ENCODE measurements at regions not wholly inside any gene's neighbourhood (a gene's known extent, or its start where the extent isn't known, plus 50 kb on each side); places are given as distances from the start of the nearest gene placed in this dataset.

- dilution Hi-C loops (cut with MboI; ENCODE audit: extremely low pct_ligation_motif_present, low sequenced_read_pairs) (no loop called here), intact Hi-C loops (cut with micrococcal nuclease) (no loop called here)
- Histone ChIP-seq H3K9me1 (replicated peaks; ENCODE audit: control insufficient read depth, extremely low read depth, insufficient read depth, low read length) (no peaks in the 10 kb centered on the region), H2AFZ (ENCODE audit: low read depth, low read length) (no peak overlapping the region), H3K9me3 (replicated peaks; ENCODE audit: control insufficient read depth, insufficient read depth, low read length) (no peaks in the 10 kb centered on the region), H4K20me1 (replicated peaks; ENCODE audit: control insufficient read depth, extremely low read depth, insufficient read depth, low read length) (no peaks in the 10 kb centered on the region), H3K4me3 (replicated peaks in 1 of 3; ENCODE audit: insufficient read depth in 1 of 3, low read depth in 1 of 3, low read length in 3 of 3) (no peak overlapping the region), H3K36me3 (ENCODE audit: control insufficient read depth in 2 of 2, extremely low read depth in 1 of 2, insufficient read depth in 2 of 2, low read length in 2 of 2) (no peaks in the 10 kb centered on the region), H3K4me2 (ENCODE audit: insufficient read depth, low read length) (no peak overlapping the region), H3K79me2 (ENCODE audit: control insufficient read depth, insufficient read depth, low read length) (no peaks in the 10 kb centered on the region), H3K27me3 (ENCODE audit: control insufficient read depth in 2 of 2, insufficient read depth in 2 of 2, low read length in 2 of 2) (no peaks in the 10 kb centered on the region), H3K4me1 (ENCODE audit: control insufficient read depth, extremely low read depth, insufficient read depth, low read length) (no peaks in the 10 kb centered on the region), H3K9ac (replicated peaks; ENCODE audit: extremely low read depth, insufficient read depth, low read length) (no peak overlapping the region), H3K27ac (ENCODE audit: insufficient read depth, low read depth, low read length) (no peak overlapping the region)
- DNase-seq (ENCODE audit: low read depth, low spot score) (no peak), FAIRE-seq (no peak)
- BruUV-seq (replicated peaks), result no TSS peak
- POLR2A ChIA-PET, result no interaction called here
- TF ChIP-seq FOS (IDR thresholded peaks at IDR 0.05; ENCODE audit: borderline replicate concordance, insufficient read depth, low read length) (no peak), POLR2A (IDR thresholded peaks at IDR 0.05; ENCODE audit: low read depth, low read length) (no peak), MAX (IDR thresholded peaks at IDR 0.05; ENCODE audit: insufficient read depth, insufficient read length) (no peak), EZH2 (IDR thresholded peaks at IDR 0.05; ENCODE audit: borderline replicate concordance, low read depth, low read length, severe bottlenecking) (no peak), GATA2 (IDR thresholded peaks at IDR 0.05; ENCODE audit: insufficient read depth, insufficient read length, low read depth, low read length) (no peak), CTCF (IDR thresholded peaks at IDR 0.05; ENCODE audit: extremely low read depth in 1 of 2, insufficient read depth in 1 of 2, low read depth in 1 of 2, low read length in 2 of 2) (no peak), JUN (IDR thresholded peaks at IDR 0.05; ENCODE audit: borderline replicate concordance, insufficient read depth, insufficient read length, low read depth) (no peak), MYC (IDR thresholded peaks at IDR 0.05; ENCODE audit: low read depth, low read length) (no peak), POLR2AphosphoS5 (IDR thresholded peaks at IDR 0.05; ENCODE audit: insufficient read depth, low read depth, low read length) (no peak)
- CTCF ChIA-PET, result no interaction called here
These were observed 224.5 kb downstream of the TRIB2 start for GRCh38 chr2:12941203-12941602.

Data from endothelial cell of umbilical vein (primary cell).